Upper lobe of left lung (tissue), 4 donors: ENCODE measurements at regions not wholly inside any gene's neighbourhood (a gene's known extent, or its start where the extent isn't known, plus 50 kb on each side); places are given as distances from the start of the nearest gene placed in this dataset.

Source experiments
- POLR2AphosphoS5 ChIP-seq, 2 donors: sonication (generic); formaldehyde crosslinking; IDR thresholded peaks; one replicate each; pipeline ENCODE4 v1.5.1; 2017; ENCODE audit warnings: antibody characterized with exemption in 2 of 2
- TF ChIP-seq, protein P1 (sequence below), 6 experiments: fragments of 450-650 bp in 4 of 6; fragments of 200-600 bp in 2 of 6; sonication (generic) in 2 of 6; IDR thresholded peaks; one replicate each; pipeline ENCODE4 v1.5.1; 2016 to 2019; ENCODE audit warnings: antibody characterized with exemption in 6 of 6

- TF ChIP-seq, protein P1, sequence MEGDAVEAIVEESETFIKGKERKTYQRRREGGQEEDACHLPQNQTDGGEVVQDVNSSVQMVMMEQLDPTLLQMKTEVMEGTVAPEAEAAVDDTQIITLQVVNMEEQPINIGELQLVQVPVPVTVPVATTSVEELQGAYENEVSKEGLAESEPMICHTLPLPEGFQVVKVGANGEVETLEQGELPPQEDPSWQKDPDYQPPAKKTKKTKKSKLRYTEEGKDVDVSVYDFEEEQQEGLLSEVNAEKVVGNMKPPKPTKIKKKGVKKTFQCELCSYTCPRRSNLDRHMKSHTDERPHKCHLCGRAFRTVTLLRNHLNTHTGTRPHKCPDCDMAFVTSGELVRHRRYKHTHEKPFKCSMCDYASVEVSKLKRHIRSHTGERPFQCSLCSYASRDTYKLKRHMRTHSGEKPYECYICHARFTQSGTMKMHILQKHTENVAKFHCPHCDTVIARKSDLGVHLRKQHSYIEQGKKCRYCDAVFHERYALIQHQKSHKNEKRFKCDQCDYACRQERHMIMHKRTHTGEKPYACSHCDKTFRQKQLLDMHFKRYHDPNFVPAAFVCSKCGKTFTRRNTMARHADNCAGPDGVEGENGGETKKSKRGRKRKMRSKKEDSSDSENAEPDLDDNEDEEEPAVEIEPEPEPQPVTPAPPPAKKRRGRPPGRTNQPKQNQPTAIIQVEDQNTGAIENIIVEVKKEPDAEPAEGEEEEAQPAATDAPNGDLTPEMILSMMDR (IDR thresholded peaks at IDR 0.05) = no peak
- no peak for TF ChIP-seq POLR2AphosphoS5 (IDR thresholded peaks at IDR 0.05)
Observed at GRCh38 chrX:110454336-110454735, 95.7 kb downstream of the RTL9 start.
